Astrocyte (in vitro differentiated cells and primary cell): ENCODE measurements at regions not wholly inside any gene's neighbourhood (a gene's known extent, or its start where the extent isn't known, plus 50 kb on each side); places are given as distances from the start of the nearest gene placed in this dataset.
"Not testable (repeated sequence)": the region's sequence is repeated elsewhere in the genome, so short reads cannot be mapped to it uniquely, and the experiment has no call there.

ENCODE experiments used
- DNase-seq: peaks from one replicate; pipeline ENCODE4 v3.0.0-alpha.2; 2010; ENCODE audit warnings: low read depth
- FAIRE-seq: peaks from 2 replicates; lab custom pipeline; 2011; peaks lifted over from hg19 to GRCh38; lab: Jason Lieb, UNC
- H2AFZ ChIP-seq: 2 replicates; pipeline ENCODE4 v1.6.0; 2012; ENCODE audit warnings: low read depth, low read length, inconsistent platforms
- H3K27ac ChIP-seq: 2 replicates; pipeline ENCODE4 v1.5.1; 2011; ENCODE audit warnings: low read depth, low read length, inconsistent platforms
- H3K27me3 ChIP-seq: 2 replicates; pipeline ENCODE4 v1.6.0; 2011; ENCODE audit warnings: low read length, inconsistent platforms; ENCODE audit not compliant: insufficient read depth
- H3K36me3 ChIP-seq: 2 replicates; pipeline ENCODE4 v1.5.1; 2011; ENCODE audit warnings: low read length, inconsistent platforms; ENCODE audit not compliant: insufficient read depth
- H3K4me1 ChIP-seq: 2 replicates; pipeline ENCODE4 v1.5.1; 2011; ENCODE audit warnings: low read length, inconsistent platforms; ENCODE audit not compliant: insufficient read depth
- H3K4me2 ChIP-seq: 2 replicates; pipeline ENCODE4 v1.6.0; 2012; ENCODE audit warnings: low read length, inconsistent platforms
- H3K4me3 ChIP-seq: 2 replicates; pipeline ENCODE4 v1.5.1; 2011; ENCODE audit warnings: low read depth, mild to moderate bottlenecking, low read length, inconsistent platforms; ENCODE audit not compliant: insufficient read depth
- H3K79me2 ChIP-seq: 2 replicates; pipeline ENCODE4 v1.6.0; 2012; ENCODE audit warnings: mild to moderate bottlenecking, low read length, inconsistent platforms; ENCODE audit not compliant: insufficient read depth
- H3K9ac ChIP-seq: 2 replicates; pipeline ENCODE4 v1.6.0; 2012; ENCODE audit warnings: mild to moderate bottlenecking, low read length, inconsistent platforms
- H3K9me3 ChIP-seq: 2 replicates; pipeline ENCODE4 v1.5.1; 2012; ENCODE audit warnings: low read depth, mild to moderate bottlenecking, low read length, inconsistent platforms; ENCODE audit not compliant: insufficient read depth
- H4K20me1 ChIP-seq: 2 replicates; pipeline ENCODE4 v1.6.0; 2012; ENCODE audit warnings: low read length, inconsistent platforms; ENCODE audit not compliant: insufficient read depth
- H3K27ac Mint-ChIP-seq: one replicate; pipeline ENCODE4 v1.8.0; 2021; ENCODE audit warnings: mild to moderate bottlenecking, mixed read lengths; ENCODE audit not compliant: unreplicated experiment
- H3K27me3 Mint-ChIP-seq: one replicate; pipeline ENCODE4 v1.8.0; 2021; ENCODE audit warnings: low read depth, mixed read lengths; ENCODE audit not compliant: unreplicated experiment
- H3K36me3 Mint-ChIP-seq: one replicate; pipeline ENCODE4 v1.8.0; 2021; ENCODE audit warnings: low read depth, mixed read lengths; ENCODE audit not compliant: unreplicated experiment
- H3K4me1 Mint-ChIP-seq: one replicate; pipeline ENCODE4 v1.8.0; 2021; ENCODE audit warnings: low read depth, mixed read lengths; ENCODE audit not compliant: unreplicated experiment
- H3K4me3 Mint-ChIP-seq: one replicate; pipeline ENCODE4 v1.8.0; 2021; ENCODE audit warnings: mild to moderate bottlenecking, moderate library complexity, mixed read lengths; ENCODE audit not compliant: unreplicated experiment
- H3K9me3 Mint-ChIP-seq: one replicate; pipeline ENCODE4 v1.8.0; 2021; ENCODE audit warnings: mild to moderate bottlenecking, mixed read lengths; ENCODE audit not compliant: unreplicated experiment

DNA sequence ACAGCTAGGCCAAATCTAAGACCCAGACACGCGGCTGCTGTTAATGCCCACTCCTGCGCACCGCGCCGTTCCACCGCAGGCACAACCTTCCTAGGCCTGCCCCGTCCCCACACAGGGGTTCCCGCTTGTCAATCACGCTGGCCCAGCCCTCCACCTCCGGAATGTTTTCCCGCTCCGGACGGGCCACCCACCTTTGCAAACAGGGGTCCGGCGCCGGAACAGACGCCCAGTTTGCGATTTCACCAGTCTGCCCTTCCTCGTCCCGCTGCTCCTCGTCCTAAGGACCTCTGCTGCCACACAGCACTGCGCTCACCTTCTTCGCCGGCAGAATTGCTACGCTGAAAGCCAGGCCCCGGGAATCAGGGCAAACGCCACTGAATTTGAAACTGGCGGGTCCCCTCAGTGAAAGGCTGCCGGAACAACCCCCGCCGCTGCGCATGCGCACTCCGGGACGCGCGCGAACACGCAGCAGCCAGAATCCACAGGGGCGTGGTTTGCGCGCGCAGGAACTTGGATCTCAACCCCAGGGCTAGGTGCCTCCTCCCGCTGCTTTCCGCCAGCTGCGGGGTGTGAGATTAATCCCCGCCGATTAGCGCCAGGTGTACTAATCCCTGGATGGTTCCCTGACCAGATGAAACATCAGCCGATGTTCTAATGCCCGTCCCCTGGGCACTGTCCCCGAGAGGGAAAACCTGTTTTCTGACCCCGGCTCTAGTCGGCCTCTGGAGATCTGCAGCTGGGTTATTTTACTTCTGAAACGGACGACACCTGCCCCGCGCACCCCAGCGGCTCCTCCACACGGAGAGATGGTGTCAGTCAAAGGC lies 159.7 kb downstream of the KLRB1 start:
- DNase-seq = peak; percentile 61
- not testable (repeated sequence) for H4K20me1 ChIP-seq, H3K27me3 Mint-ChIP-seq, H3K36me3 Mint-ChIP-seq, H3K36me3 ChIP-seq, H3K9me3 Mint-ChIP-seq, H3K4me1 ChIP-seq, H3K4me1 Mint-ChIP-seq, H3K27me3 ChIP-seq, H3K9me3 ChIP-seq, H3K79me2 ChIP-seq, FAIRE-seq
- Mint-ChIP-seq H3K4me3 (peak overlapping the region; percentile 97), H3K27ac (peak overlapping the region; percentile 77)
- peak overlapping the region; percentile 94 for H2AFZ ChIP-seq
- peak overlapping the region; percentile 82 for H3K9ac ChIP-seq
- H3K27ac ChIP-seq = peak overlapping the region; percentile 26
- peak overlapping the region; percentile 95 for H3K4me2 ChIP-seq
- peak overlapping the region; percentile 78 for H3K4me3 ChIP-seq

DNA sequence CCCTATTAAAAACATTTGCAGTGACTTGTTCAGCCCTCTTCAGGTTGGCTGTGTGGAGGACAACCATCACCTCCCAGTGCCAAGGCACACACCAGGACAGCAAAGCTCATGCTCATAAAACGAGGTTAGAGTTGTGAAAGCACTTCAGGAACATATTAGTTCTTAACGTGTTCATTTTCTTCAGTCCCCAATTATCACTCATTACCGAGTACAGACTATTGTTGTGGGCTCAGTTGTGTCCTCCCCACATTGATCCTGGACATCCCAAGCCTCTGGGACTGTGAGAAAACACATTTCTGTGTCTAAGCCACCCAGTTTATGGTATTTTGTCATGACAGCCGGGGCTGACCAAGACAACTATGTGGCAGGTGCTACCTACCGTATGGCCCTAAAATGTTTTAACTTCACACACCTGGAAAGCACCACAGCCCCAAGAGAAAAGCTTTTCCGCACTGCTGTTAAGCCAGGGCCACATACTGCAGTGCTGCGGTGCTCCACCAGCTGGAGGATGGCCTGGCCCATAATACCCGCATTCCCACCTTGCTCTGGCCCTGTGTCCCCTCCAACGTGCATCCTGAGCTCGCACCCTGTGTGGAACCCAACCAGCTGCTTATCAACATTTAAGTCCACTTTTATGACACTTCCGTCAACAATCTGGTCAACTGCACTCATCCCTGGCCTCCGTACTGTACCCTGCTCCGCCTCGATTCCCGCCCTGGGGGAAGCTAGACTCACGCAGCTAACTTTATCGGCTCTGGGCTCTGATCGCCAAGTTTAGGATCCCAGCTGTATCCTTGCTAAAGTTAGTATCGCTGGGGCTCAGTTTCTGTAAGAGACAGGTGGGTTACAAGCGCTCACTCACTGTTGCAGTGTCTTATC lies 160.6 kb downstream of the KLRB1 start:
- Histone ChIP-seq H3K4me3 (peak overlapping the region; percentile 78), H3K9ac (peak overlapping the region; percentile 82), H3K4me2 (peak overlapping the region; percentile 95), H2AFZ (peak overlapping the region; percentile 94)
- not testable (repeated sequence) for FAIRE-seq, H3K27ac Mint-ChIP-seq, H3K79me2 ChIP-seq, H3K36me3 Mint-ChIP-seq, H3K9me3 ChIP-seq, H3K36me3 ChIP-seq, H3K27me3 Mint-ChIP-seq, H3K9me3 Mint-ChIP-seq, H3K4me1 Mint-ChIP-seq, DNase-seq, H3K27me3 ChIP-seq, H4K20me1 ChIP-seq, H3K27ac ChIP-seq, H3K4me1 ChIP-seq
- H3K4me3 Mint-ChIP-seq = peak overlapping the region; percentile 97

GRCh38 chr12:9440428-9440827 lies 167.3 kb downstream of the KLRB1 start:
- FAIRE-seq, H3K36me3 Mint-ChIP-seq, H3K9ac ChIP-seq, H3K4me3 ChIP-seq, H3K4me2 ChIP-seq, H3K4me3 Mint-ChIP-seq, H3K36me3 ChIP-seq, H3K27ac ChIP-seq, H3K27ac Mint-ChIP-seq, DNase-seq, H4K20me1 ChIP-seq, H3K4me1 Mint-ChIP-seq, H3K9me3 ChIP-seq, H3K4me1 ChIP-seq, H3K9me3 Mint-ChIP-seq, H2AFZ ChIP-seq, H3K79me2 ChIP-seq, H3K27me3 ChIP-seq, H3K27me3 Mint-ChIP-seq: not testable (repeated sequence)

- not testable (repeated sequence) for H3K4me1 ChIP-seq, H3K4me3 ChIP-seq, H3K36me3 Mint-ChIP-seq, H3K36me3 ChIP-seq, H3K9ac ChIP-seq, H3K27me3 ChIP-seq, H3K9me3 ChIP-seq, H3K79me2 ChIP-seq, H3K4me2 ChIP-seq, FAIRE-seq, H3K4me3 Mint-ChIP-seq, H4K20me1 ChIP-seq, H3K9me3 Mint-ChIP-seq, H3K27ac ChIP-seq, H3K27ac Mint-ChIP-seq, H3K27me3 Mint-ChIP-seq, DNase-seq, H3K4me1 Mint-ChIP-seq, H2AFZ ChIP-seq
These were observed 172.0 kb downstream of the KLRB1 start for GRCh38 chr12:9435682-9436081.

GRCh38 chr12:9430385-9430784 lies 177.3 kb downstream of the KLRB1 start:
- not testable (repeated sequence) for H3K27me3 Mint-ChIP-seq, FAIRE-seq

More at GRCh38 chr12:9430385-9430784, 177.3 kb downstream of the KLRB1 start:
- H3K9ac ChIP-seq, H3K9me3 Mint-ChIP-seq, H4K20me1 ChIP-seq, H3K4me3 ChIP-seq, H2AFZ ChIP-seq, H3K79me2 ChIP-seq, H3K36me3 Mint-ChIP-seq, H3K4me3 Mint-ChIP-seq, H3K36me3 ChIP-seq, H3K4me1 Mint-ChIP-seq, DNase-seq, H3K9me3 ChIP-seq, H3K27ac Mint-ChIP-seq, H3K27ac ChIP-seq, H3K27me3 ChIP-seq, H3K4me2 ChIP-seq, H3K4me1 ChIP-seq: not testable (repeated sequence)
